K562 (cell line): ENCODE measurements at regions not wholly inside any gene's neighbourhood (a gene's known extent, or its start where the extent isn't known, plus 50 kb on each side); places are given as distances from the start of the nearest gene placed in this dataset.

Experiments used
- ATAC-seq: fragments of 200-7000 bp; cut with Tn5 transposase; 3 replicates; pipeline ENCODE4 v1.9.1; 2020; ENCODE audit warnings: moderate library complexity
- BruUV-seq: library from RNA; stranded (reverse); fragments of 400-500 nt; replicated peaks from 2 replicates; lab custom pipeline; 2021; lab: Mats Ljungman, UMichigan
- CTCF ChIA-PET: fragments of 300-600 bp; formaldehyde crosslinking; extraction: SDS; loops from one replicate; lab custom pipeline; 2021; ENCODE audit warnings: low intra/inter-chr PET ratio; lab: Yijun Ruan, JAX
- POLR2A ChIA-PET: fragments of 300-600, 350-650 bp; sonication (Branson Sonifier 250); formaldehyde crosslinking; extraction: SDS; loops from one replicate; lab custom pipeline; 2021; ENCODE audit warnings: antibody characterized with exemption, inconsistent platforms; lab: Yijun Ruan, JAX
- DNase-seq, 4 experiments: peaks; one replicate each; pipeline versions ENCODE4 v3.0.0 to v3.0.0-alpha.2; 2011 to 2018; ENCODE audit warnings: low spot score in 3 of 4, mixed read lengths in 3 of 4; ENCODE audit errors: extremely low read depth in 1 of 4
- FAIRE-seq: peaks from 2 replicates; lab custom pipeline; 2011; peaks lifted over from hg19 to GRCh38; lab: Jason Lieb, UNC
- H2AFZ ChIP-seq: 2 replicates; pipeline ENCODE4 v1.6.0; 2011; ENCODE audit warnings: low read depth, low read length, control low read depth, inconsistent platforms
- H3K27ac ChIP-seq: fragments of 200-600 bp; 3 replicates; pipeline ENCODE4 v1.8.0; 2011; ENCODE audit warnings: low read depth, mild to moderate bottlenecking, control low read depth, inconsistent platforms, low read length, moderate library complexity, mixed read lengths; ENCODE audit errors: extremely low read depth
- H3K27me3 ChIP-seq, 2 experiments: fragments of 300-600 bp in 1 of 2; 2 replicates in 1 of 2; 3 replicates in 1 of 2; pipeline versions ENCODE4 v1.6.0 to v1.8.0; 2011; ENCODE audit warnings: inconsistent platforms in 2 of 2, low read length in 2 of 2, mild to moderate bottlenecking in 1 of 2, mixed read lengths in 1 of 2, moderate library complexity in 1 of 2; ENCODE audit not compliant: control insufficient read depth in 2 of 2, insufficient read depth in 2 of 2
- H3K36me3 ChIP-seq: fragments of 300-600 bp; 3 replicates; pipeline ENCODE4 v1.8.0; 2011; ENCODE audit warnings: mild to moderate bottlenecking, low read length, inconsistent platforms; ENCODE audit not compliant: control insufficient read depth, insufficient read depth
- H3K4me1 ChIP-seq, 2 experiments: fragments of 200-600 bp in 1 of 2; replicated peaks in 1 of 2; 2 replicates in 1 of 2; 3 replicates in 1 of 2; pipeline versions ENCODE4 v1.5.1 to v1.8.0; 2011; ENCODE audit warnings: inconsistent platforms in 2 of 2, low read length in 2 of 2, mild to moderate bottlenecking in 1 of 2, mixed read lengths in 1 of 2, moderate library complexity in 1 of 2; ENCODE audit not compliant: control insufficient read depth in 2 of 2, insufficient read depth in 2 of 2
- H3K4me2 ChIP-seq: 2 replicates; pipeline ENCODE4 v1.6.1; 2011; ENCODE audit warnings: low read length, control low read depth, inconsistent platforms, mixed read lengths; ENCODE audit not compliant: insufficient read depth
- H3K4me3 ChIP-seq: fragments of 200-600 bp; sonication (generic), shearing (Covaris generic); 2 replicates; pipeline ENCODE4 v1.5.1; 2016; ENCODE audit warnings: control low read depth, inconsistent platforms
- H3K79me2 ChIP-seq: fragments of 200-600 bp; 3 replicates; pipeline ENCODE4 v1.8.0; 2011; ENCODE audit warnings: low read length, inconsistent platforms; ENCODE audit not compliant: control insufficient read depth, insufficient read depth
- H3K9ac ChIP-seq, 2 experiments: 2 replicates each; pipeline versions ENCODE4 v1.6.0 to v1.6.1; 2011; ENCODE audit warnings: low read depth in 2 of 2, low read length in 2 of 2, control low read depth in 1 of 2, inconsistent platforms in 1 of 2, mild to moderate bottlenecking in 1 of 2, mixed read lengths in 1 of 2; ENCODE audit not compliant: insufficient read depth in 1 of 2
- H3K9me1 ChIP-seq: one replicate; pipeline ENCODE4 v1.6.0; 2011; ENCODE audit warnings: inconsistent platforms, mild to moderate bottlenecking, low read length, moderate library complexity; ENCODE audit not compliant: control insufficient read depth, insufficient read depth
- H3K9me3 ChIP-seq: replicated peaks from 2 replicates; pipeline ENCODE4 v1.5.1; 2011; ENCODE audit warnings: low read depth, low read length, inconsistent platforms; ENCODE audit not compliant: control insufficient read depth, insufficient read depth
- H4K20me1 ChIP-seq: replicated peaks from 2 replicates; pipeline ENCODE4 v1.6.1; 2011; ENCODE audit warnings: low read length, inconsistent platforms, mixed read lengths; ENCODE audit not compliant: control insufficient read depth, insufficient read depth
- ARHGAP35 ChIP-seq: fragments of 450-650 bp; IDR thresholded peaks from 2 replicates; pipeline ENCODE4 v1.6.1; 2018; ENCODE audit not compliant: partially characterized antibody
- FIP1L1 ChIP-seq: fragments of 200-400 bp; formaldehyde crosslinking; IDR thresholded peaks from 2 replicates; pipeline ENCODE4 v1.6.1; 2018; ENCODE audit warnings: mild to moderate bottlenecking, low read depth, low read length; ENCODE audit not compliant: poor library complexity, severe bottlenecking
- HIVEP1 ChIP-seq: fragments of 250-450 bp; sonication (Bioruptor Pico); IDR thresholded peaks from 2 replicates; pipeline ENCODE4 v1.4.0; 2020; ENCODE audit warnings: mild to moderate bottlenecking
- KAT2B ChIP-seq: IDR thresholded peaks from one replicate; pipeline ENCODE4 v1.6.1; 2012; ENCODE audit warnings: low read depth, mild to moderate bottlenecking, control low read depth, inconsistent platforms, low read length, moderate library complexity
- SAFB ChIP-seq: fragments of 200-400 bp; formaldehyde crosslinking; IDR thresholded peaks from 2 replicates; pipeline ENCODE4 v1.6.1; 2017; ENCODE audit warnings: low read depth, low read length, borderline replicate concordance
- ZKSCAN8 ChIP-seq: fragments of 200-800 bp; sonication (Bioruptor generic); IDR thresholded peaks from 2 replicates; pipeline ENCODE4 v1.6.1; 2016; ENCODE audit warnings: missing genetic modification characterization, missing compliant biosample characterization
- ZNF347 ChIP-seq: fragments of 450-650 bp; formaldehyde crosslinking; IDR thresholded peaks from 2 replicates; pipeline ENCODE4 v1.4.0; 2020; ENCODE audit warnings: low read depth, mild to moderate bottlenecking, moderate library complexity
- ZNF76 ChIP-seq: fragments of 250-450 bp; sonication (Bioruptor Pico); IDR thresholded peaks from 2 replicates; pipeline ENCODE4 v1.4.0; 2020; ENCODE audit warnings: mild to moderate bottlenecking, moderate library complexity, borderline replicate concordance
- WGBS: fragments of 100-300 bp; shearing (Covaris generic); methylation state at CpG from one replicate; pipeline ENCODE4 v1.1.6; 2016; ENCODE audit warnings: low coverage, mixed read lengths; ENCODE audit not compliant: insufficient coverage; ENCODE audit errors: missing lambda C conversion rate; 5-methylcytosine and 5-hydroxymethylcytosine counted together
- in situ Hi-C: fragments of 300-500 bp; cut with MboI; formaldehyde crosslinking; loops from 4 replicates; pipeline ENCODE4 v1.15.0; 2018; ENCODE audit warnings: inconsistent platforms, mixed read lengths
- intact Hi-C: fragments of 100-400 bp; cut with micrococcal nuclease; formaldehyde crosslinking; loops from 2 replicates; pipeline ENCODE4 v1.14.2; 2022
- TF ChIP-seq, protein P1 (sequence below): fragments of 250-450 bp; sonication (Bioruptor Pico); IDR thresholded peaks from 2 replicates; pipeline ENCODE4 v1.4.0; 2020; ENCODE audit warnings: mild to moderate bottlenecking, moderate library complexity
- TF ChIP-seq, protein P2 (sequence below): sonication (generic); formaldehyde crosslinking; IDR thresholded peaks from 2 replicates; pipeline ENCODE4 v1.8.0; 2023; ENCODE audit warnings: missing genetic modification reagents, mild to moderate bottlenecking, borderline replicate concordance

DNA sequence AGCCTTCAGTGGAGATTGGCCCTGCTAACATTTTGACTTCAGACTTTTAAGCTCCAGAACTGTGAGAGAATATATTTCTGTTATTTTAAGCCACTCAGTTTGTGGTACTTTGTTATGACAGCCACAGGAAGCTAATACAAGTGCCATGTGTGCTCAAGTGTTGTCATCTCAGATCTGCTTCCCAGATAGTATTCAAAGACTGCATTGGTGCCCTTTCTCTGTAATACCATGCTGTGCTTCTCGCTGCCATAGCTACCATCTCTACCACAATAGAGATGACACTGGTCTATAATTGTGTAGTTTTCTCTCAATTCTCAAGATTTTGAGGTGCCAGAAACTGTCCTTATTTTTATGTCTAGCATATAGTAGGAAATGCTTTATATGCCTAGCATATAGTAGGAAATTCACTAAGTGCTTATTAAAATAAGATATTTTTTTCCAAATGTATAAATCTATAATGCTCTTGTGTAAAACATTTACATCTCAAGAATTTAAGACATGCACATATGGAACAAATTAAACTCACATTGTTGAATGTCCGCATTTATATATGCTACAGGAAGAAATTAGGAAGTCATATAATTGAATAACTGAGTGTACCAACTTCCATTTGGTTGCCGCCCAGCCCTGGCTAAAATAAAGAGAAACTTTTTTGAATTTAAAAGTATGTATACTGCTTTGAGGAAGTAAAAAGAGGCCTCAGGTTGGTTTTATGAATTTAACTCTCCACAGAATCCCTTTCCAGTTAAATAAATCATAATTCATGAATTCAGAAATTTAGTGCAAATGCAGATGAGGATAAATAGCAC, 77.6 kb downstream of the TPBG start (continued):
- no peak for TF ChIP-seq ZNF347 (CRISPR knock-in tag)
- no peak for TF ChIP-seq HIVEP1 (CRISPR knock-in tag)
- TF ChIP-seq ZKSCAN8 = no peak
- TF ChIP-seq, protein P1, sequence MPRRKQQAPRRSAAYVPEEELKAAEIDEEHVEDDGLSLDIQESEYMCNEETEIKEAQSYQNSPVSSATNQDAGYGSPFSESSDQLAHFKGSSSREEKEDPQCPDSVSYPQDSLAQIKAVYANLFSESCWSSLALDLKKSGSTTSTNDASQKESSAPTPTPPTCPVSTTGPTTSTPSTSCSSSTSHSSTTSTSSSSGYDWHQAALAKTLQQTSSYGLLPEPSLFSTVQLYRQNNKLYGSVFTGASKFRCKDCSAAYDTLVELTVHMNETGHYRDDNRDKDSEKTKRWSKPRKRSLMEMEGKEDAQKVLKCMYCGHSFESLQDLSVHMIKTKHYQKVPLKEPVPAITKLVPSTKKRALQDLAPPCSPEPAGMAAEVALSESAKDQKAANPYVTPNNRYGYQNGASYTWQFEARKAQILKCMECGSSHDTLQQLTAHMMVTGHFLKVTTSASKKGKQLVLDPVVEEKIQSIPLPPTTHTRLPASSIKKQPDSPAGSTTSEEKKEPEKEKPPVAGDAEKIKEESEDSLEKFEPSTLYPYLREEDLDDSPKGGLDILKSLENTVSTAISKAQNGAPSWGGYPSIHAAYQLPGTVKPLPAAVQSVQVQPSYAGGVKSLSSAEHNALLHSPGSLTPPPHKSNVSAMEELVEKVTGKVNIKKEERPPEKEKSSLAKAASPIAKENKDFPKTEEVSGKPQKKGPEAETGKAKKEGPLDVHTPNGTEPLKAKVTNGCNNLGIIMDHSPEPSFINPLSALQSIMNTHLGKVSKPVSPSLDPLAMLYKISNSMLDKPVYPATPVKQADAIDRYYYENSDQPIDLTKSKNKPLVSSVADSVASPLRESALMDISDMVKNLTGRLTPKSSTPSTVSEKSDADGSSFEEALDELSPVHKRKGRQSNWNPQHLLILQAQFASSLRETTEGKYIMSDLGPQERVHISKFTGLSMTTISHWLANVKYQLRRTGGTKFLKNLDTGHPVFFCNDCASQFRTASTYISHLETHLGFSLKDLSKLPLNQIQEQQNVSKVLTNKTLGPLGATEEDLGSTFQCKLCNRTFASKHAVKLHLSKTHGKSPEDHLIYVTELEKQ = no peak
- TF ChIP-seq SAFB = no peak
- no peak for TF ChIP-seq KAT2B

DNA sequence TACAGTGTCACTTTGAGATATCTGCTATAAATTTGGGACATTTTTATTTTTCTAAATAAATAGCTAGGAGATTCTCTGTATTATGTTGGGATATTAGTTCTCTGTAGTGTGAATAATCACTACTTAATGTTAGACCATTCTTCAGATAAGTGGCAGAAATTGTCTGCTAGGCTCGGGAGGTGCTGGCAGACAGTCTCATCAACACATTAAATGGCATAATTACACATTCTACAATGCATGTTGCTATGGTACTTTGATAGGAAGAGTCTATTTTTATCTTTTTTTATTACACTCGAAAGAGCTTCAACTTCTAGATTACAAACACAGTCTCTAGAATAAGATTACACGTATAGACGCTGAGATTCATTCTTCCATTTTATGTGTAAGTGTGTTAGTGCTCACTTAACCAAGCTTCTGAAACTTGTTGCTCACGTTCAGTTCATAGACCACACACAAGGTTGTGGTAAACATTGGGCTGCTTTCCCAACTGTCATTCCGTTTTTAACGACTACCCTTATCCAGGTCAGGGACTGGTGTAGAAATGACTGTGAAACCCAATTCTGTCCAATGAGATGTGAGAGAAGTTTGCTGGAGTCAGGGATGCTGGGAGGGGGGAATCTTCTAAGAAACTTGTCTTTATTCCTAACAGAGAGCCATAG, 78.6 kb downstream of the TPBG start:
- no peak overlapping the region for H3K27ac ChIP-seq
- 2% methylated on average over 7 of the region's 7 CpGs for WGBS
- ATAC-seq = no peak
- H2AFZ ChIP-seq = no peak overlapping the region
- H3K79me2 ChIP-seq = no peaks in the 10 kb centered on the region
- H3K27me3 ChIP-seq = no peaks in the 10 kb centered on the region
- H3K9me3 ChIP-seq = no peaks in the 10 kb centered on the region
- no peaks in the 10 kb centered on the region for H3K9me1 ChIP-seq
- no peak for FAIRE-seq
- no peak overlapping the region for H3K4me2 ChIP-seq
- intact Hi-C loops = no loop called here
- no peak for DNase-seq
- H3K4me3 ChIP-seq = no peak overlapping the region
- H4K20me1 ChIP-seq = no peaks in the 10 kb centered on the region
- in situ Hi-C loops = no loop called here
- no TSS peak for BruUV-seq
- no peaks in the 10 kb centered on the region for H3K4me1 ChIP-seq
- POLR2A ChIA-PET = no interaction called here
- H3K36me3 ChIP-seq = no peaks in the 10 kb centered on the region
- H3K9ac ChIP-seq = no peak overlapping the region
- CTCF ChIA-PET = no interaction called here
- TF ChIP-seq, protein P2, sequence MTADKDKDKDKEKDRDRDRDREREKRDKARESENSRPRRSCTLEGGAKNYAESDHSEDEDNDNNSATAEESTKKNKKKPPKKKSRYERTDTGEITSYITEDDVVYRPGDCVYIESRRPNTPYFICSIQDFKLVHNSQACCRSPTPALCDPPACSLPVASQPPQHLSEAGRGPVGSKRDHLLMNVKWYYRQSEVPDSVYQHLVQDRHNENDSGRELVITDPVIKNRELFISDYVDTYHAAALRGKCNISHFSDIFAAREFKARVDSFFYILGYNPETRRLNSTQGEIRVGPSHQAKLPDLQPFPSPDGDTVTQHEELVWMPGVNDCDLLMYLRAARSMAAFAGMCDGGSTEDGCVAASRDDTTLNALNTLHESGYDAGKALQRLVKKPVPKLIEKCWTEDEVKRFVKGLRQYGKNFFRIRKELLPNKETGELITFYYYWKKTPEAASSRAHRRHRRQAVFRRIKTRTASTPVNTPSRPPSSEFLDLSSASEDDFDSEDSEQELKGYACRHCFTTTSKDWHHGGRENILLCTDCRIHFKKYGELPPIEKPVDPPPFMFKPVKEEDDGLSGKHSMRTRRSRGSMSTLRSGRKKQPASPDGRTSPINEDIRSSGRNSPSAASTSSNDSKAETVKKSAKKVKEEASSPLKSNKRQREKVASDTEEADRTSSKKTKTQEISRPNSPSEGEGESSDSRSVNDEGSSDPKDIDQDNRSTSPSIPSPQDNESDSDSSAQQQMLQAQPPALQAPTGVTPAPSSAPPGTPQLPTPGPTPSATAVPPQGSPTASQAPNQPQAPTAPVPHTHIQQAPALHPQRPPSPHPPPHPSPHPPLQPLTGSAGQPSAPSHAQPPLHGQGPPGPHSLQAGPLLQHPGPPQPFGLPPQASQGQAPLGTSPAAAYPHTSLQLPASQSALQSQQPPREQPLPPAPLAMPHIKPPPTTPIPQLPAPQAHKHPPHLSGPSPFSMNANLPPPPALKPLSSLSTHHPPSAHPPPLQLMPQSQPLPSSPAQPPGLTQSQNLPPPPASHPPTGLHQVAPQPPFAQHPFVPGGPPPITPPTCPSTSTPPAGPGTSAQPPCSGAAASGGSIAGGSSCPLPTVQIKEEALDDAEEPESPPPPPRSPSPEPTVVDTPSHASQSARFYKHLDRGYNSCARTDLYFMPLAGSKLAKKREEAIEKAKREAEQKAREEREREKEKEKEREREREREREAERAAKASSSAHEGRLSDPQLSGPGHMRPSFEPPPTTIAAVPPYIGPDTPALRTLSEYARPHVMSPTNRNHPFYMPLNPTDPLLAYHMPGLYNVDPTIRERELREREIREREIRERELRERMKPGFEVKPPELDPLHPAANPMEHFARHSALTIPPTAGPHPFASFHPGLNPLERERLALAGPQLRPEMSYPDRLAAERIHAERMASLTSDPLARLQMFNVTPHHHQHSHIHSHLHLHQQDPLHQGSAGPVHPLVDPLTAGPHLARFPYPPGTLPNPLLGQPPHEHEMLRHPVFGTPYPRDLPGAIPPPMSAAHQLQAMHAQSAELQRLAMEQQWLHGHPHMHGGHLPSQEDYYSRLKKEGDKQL = no peak
- TF ChIP-seq ZNF76 (CRISPR knock-in tag) (no peak), ARHGAP35 (no peak), FIP1L1 (no peak)
